T follicular helper cell (primary cell): ENCODE measurements at regions not wholly inside any gene's neighbourhood (a gene's known extent, or its start where the extent isn't known, plus 50 kb on each side); places are given as distances from the start of the nearest gene placed in this dataset.

Experiments
- DNase-seq: peaks from one replicate; pipeline ENCODE4 v3.0.0-alpha.2; 2020; ENCODE audit warnings: low read depth

- DNase-seq, result no peak
Measured at GRCh38 chr6:104614394-104614793, 245.3 kb downstream of the HACE1 start.

- DNase-seq, result no peak
Measured at GRCh38 chr6:104613416-104614001, 246.2 kb downstream of the HACE1 start.

GRCh38 chr6:104612541-104612940 lies 247.2 kb downstream of the HACE1 start:
- no peak for DNase-seq

GRCh38 chr6:104608101-104608500 lies 251.6 kb downstream of the HACE1 start:
- DNase-seq, result no peak

GRCh38 chr6:104607501-104607900 lies 252.2 kb downstream of the HACE1 start:
- no peak for DNase-seq

GRCh38 chr6:104606361-104606760 lies 253.4 kb downstream of the HACE1 start:
- no peak for DNase-seq

- no peak for DNase-seq
Measured at GRCh38 chr6:104604685-104605084, 255.0 kb downstream of the HACE1 start.

GRCh38 chr6:104603108-104603745 lies 256.5 kb downstream of the HACE1 start:
- DNase-seq, result no peak

GRCh38 chr6:104601721-104602120 lies 258.0 kb downstream of the HACE1 start:
- no peak for DNase-seq

GRCh38 chr6:104601131-104601651 lies 258.5 kb downstream of the HACE1 start:
- DNase-seq, result no peak

GRCh38 chr6:104600639-104600931 lies 259.1 kb downstream of the HACE1 start:
- no peak for DNase-seq

GRCh38 chr6:104599821-104600638 lies 259.7 kb downstream of the HACE1 start:
- no peak for DNase-seq

- no peak for DNase-seq
Measured at GRCh38 chr6:104597541-104598050, 262.1 kb downstream of the HACE1 start.

- no peak for DNase-seq
Measured at GRCh38 chr6:104596091-104596490, 263.6 kb downstream of the HACE1 start.

GRCh38 chr6:104595311-104595820 lies 264.4 kb downstream of the HACE1 start:
- no peak for DNase-seq

GRCh38 chr6:104591573-104592334 lies 268.0 kb downstream of the HACE1 start:
- no peak for DNase-seq

GRCh38 chr6:104589940-104590339 lies 269.8 kb downstream of the HACE1 start:
- no peak for DNase-seq

- DNase-seq, result no peak
Measured at GRCh38 chr6:104585646-104586045, 274.1 kb downstream of the HACE1 start.

GRCh38 chr6:104580452-104580851 lies 279.3 kb downstream of the HACE1 start:
- no peak for DNase-seq

- DNase-seq, result no peak
Measured at GRCh38 chr6:104579310-104579863, 280.3 kb downstream of the HACE1 start.

- no peak for DNase-seq
Measured at GRCh38 chr6:104575536-104575935, 284.2 kb downstream of the HACE1 start.
